KMS-11 (cell line): ENCODE measurements at regions not wholly inside any gene's neighbourhood (a gene's known extent, or its start where the extent isn't known, plus 50 kb on each side); places are given as distances from the start of the nearest gene placed in this dataset.

Experiments used
- H2AFZ ChIP-seq: fragments of 200-600 bp; sonication (generic); 2 replicates; pipeline ENCODE4 v1.6.1; 2016; ENCODE audit warnings: antibody characterized with exemption, mixed run types, low read depth
- H3K27ac ChIP-seq: fragments of 200-600 bp; sonication (generic); 2 replicates; pipeline ENCODE4 v1.6.1; 2016; ENCODE audit warnings: mild to moderate bottlenecking, mixed run types
- H3K27me3 ChIP-seq: fragments of 200-600 bp; sonication (generic); 2 replicates; pipeline ENCODE4 v1.6.1; 2017; ENCODE audit warnings: mild to moderate bottlenecking, low read depth, mixed run types, moderate library complexity; ENCODE audit not compliant: insufficient read depth
- H3K36me3 ChIP-seq: fragments of 200-600 bp; sonication (generic); 2 replicates; pipeline ENCODE4 v1.6.1; 2017; ENCODE audit warnings: mild to moderate bottlenecking, mixed run types; ENCODE audit not compliant: insufficient read depth
- H3K4me1 ChIP-seq: fragments of 200-600 bp; sonication (generic); 2 replicates; pipeline ENCODE4 v1.6.1; 2016; ENCODE audit warnings: mild to moderate bottlenecking, low read depth, mixed run types; ENCODE audit not compliant: poor library complexity, severe bottlenecking
- H3K4me2 ChIP-seq: fragments of 200-600 bp; sonication (generic); 2 replicates; pipeline ENCODE4 v1.7.0; 2016; ENCODE audit warnings: mild to moderate bottlenecking, mixed run types
- H3K4me3 ChIP-seq: fragments of 200-600 bp; sonication (generic); IDR thresholded peaks from 2 replicates; pipeline ENCODE4 v1.6.1; 2017; ENCODE audit warnings: low read depth, low read length, mixed read lengths; ENCODE audit not compliant: insufficient read depth
- H3K79me2 ChIP-seq: fragments of 200-600 bp; sonication (generic); 2 replicates; pipeline ENCODE4 v1.6.1; 2016; ENCODE audit warnings: low read depth, mixed run types; ENCODE audit not compliant: insufficient read depth
- H3K9ac ChIP-seq: fragments of 200-600 bp; sonication (generic); 2 replicates; pipeline ENCODE4 v1.6.1; 2016; ENCODE audit warnings: mild to moderate bottlenecking, mixed run types
- H4K20me1 ChIP-seq: fragments of 200-600 bp; sonication (generic); 2 replicates; pipeline ENCODE4 v1.6.1; 2016; ENCODE audit warnings: mild to moderate bottlenecking, mixed run types; ENCODE audit not compliant: insufficient read depth
- CTCF ChIP-seq: fragments of 200-600 bp; sonication (generic); conservative IDR thresholded peaks from 2 replicates; pipeline ENCODE4 v1.6.1; 2017; ENCODE audit warnings: low read depth, mild to moderate bottlenecking, antibody characterized with exemption, low read length, moderate library complexity, mixed read lengths

DNA sequence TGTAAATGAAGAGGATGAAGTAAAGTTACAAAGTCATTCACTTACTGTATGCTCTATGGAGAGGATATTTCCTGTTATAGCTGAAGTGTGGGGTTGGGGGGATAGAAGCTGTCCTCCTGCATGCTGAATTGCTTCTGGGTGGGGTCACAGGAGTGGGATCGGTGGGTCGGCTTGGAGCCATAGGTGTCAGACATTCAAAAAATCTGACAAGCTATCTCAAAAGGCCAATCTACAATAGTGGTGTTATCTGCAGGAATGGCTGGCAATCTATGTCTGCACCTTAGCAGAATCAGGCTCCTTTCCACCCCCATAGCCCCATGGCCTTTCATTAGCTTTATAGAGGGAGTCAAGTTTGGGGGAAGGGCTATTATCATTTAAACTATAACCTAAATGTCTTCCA lies 104.9 kb downstream of the ABCC12 start:
- Histone ChIP-seq H3K27me3 (no peaks in the 10 kb centered on the region), H4K20me1 (no peaks in the 10 kb centered on the region), H3K4me3 (no peak overlapping the region), H3K36me3 (no peaks in the 10 kb centered on the region), H3K9ac (no peak overlapping the region), H3K4me1 (no peaks in the 10 kb centered on the region), H3K4me2 (no peak overlapping the region), H2AFZ (no peak overlapping the region), H3K79me2 (no peaks in the 10 kb centered on the region), H3K27ac (no peak overlapping the region)
- no peak for TF ChIP-seq CTCF

DNA sequence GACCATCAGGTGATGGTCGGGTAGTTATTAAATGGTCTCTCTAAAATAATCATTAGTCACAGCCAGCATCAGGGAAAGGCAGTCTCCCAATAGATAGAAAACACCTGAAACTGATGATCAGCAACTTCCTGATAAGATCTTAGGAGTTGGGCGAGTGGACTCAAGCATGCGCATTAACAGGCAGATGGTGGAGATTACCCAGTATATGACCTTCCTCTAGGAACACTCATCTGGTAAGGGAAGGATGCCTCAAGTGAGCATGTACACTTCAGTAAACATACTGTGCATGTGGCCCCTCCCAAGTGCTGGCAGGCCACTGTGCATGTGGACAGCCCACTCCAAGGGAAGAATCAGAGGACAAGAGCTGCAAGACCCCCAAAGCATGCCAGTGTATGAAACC lies 105.9 kb downstream of the ABCC12 start:
- Histone ChIP-seq H3K9ac (no peak overlapping the region), H4K20me1 (no peaks in the 10 kb centered on the region), H3K36me3 (no peaks in the 10 kb centered on the region), H2AFZ (no peak overlapping the region), H3K27ac (no peak overlapping the region), H3K4me3 (no peak overlapping the region), H3K79me2 (no peaks in the 10 kb centered on the region), H3K27me3 (no peaks in the 10 kb centered on the region), H3K4me2 (no peak overlapping the region), H3K4me1 (no peaks in the 10 kb centered on the region)
- TF ChIP-seq CTCF, result no peak

GRCh38 chr16:48047720-48048119 lies 108.1 kb downstream of the ABCC12 start:
- no peaks in the 10 kb centered on the region for H3K4me1 ChIP-seq
- H3K4me3 ChIP-seq, result no peak overlapping the region

GRCh38 chr16:48047241-48047640 lies 108.6 kb downstream of the ABCC12 start:
- H2AFZ ChIP-seq, result no peak overlapping the region
- H3K4me1 ChIP-seq, result no peaks in the 10 kb centered on the region
- H3K27me3 ChIP-seq, result no peaks in the 10 kb centered on the region
- TF ChIP-seq CTCF, result no peak
- no peaks in the 10 kb centered on the region for H3K79me2 ChIP-seq
- H3K27ac ChIP-seq, result no peak overlapping the region
- no peak overlapping the region for H3K4me2 ChIP-seq
- H3K9ac ChIP-seq, result no peak overlapping the region
- H3K36me3 ChIP-seq, result no peaks in the 10 kb centered on the region
- no peaks in the 10 kb centered on the region for H4K20me1 ChIP-seq
- H3K4me3 ChIP-seq, result no peak overlapping the region

More at GRCh38 chr16:48047720-48048119, 108.1 kb downstream of the ABCC12 start:
- Histone ChIP-seq H3K27ac (no peak overlapping the region), H2AFZ (no peak overlapping the region), H3K4me2 (no peak overlapping the region), H3K79me2 (no peaks in the 10 kb centered on the region), H3K9ac (no peak overlapping the region), H4K20me1 (no peaks in the 10 kb centered on the region), H3K36me3 (no peaks in the 10 kb centered on the region), H3K27me3 (no peaks in the 10 kb centered on the region)
- TF ChIP-seq CTCF, result no peak
